IMR-90 (cell line): ENCODE measurements at regions not wholly inside any gene's neighbourhood (a gene's known extent, or its start where the extent isn't known, plus 50 kb on each side); places are given as distances from the start of the nearest gene placed in this dataset.

Experiments used
- ATAC-seq: fragments of 200-7000 bp; cut with Tn5 transposase; 2 replicates; pipeline ENCODE4 v1.9.1; 2020; ENCODE audit warnings: low read depth, mild to moderate bottlenecking, moderate library complexity
- BruUV-seq: library from RNA; stranded (reverse); fragments of 400-500 nt; replicated peaks from 2 replicates; lab custom pipeline; 2021; lab: Mats Ljungman, UMichigan
- CTCF ChIA-PET: fragments of 300-600 bp; formaldehyde crosslinking; extraction: SDS; loops from one replicate; lab custom pipeline; 2021; ENCODE audit warnings: antibody characterized with exemption; lab: Yijun Ruan, JAX
- POLR2A ChIA-PET: fragments of 300-600 bp; sonication (Branson Sonifier 250); formaldehyde crosslinking; loops from one replicate; lab custom pipeline; 2022; ENCODE audit warnings: antibody characterized with exemption; ENCODE audit not compliant: unreplicated experiment; lab: Charles Lee
- DNase-seq: peaks from one replicate; pipeline ENCODE4 v3.0.0; 2013
- H2AFZ ChIP-seq: replicated peaks from 2 replicates; pipeline ENCODE3; 2013; ENCODE audit warnings: low read length, mild to moderate bottlenecking; ENCODE audit not compliant: poor library complexity
- H2AK5ac ChIP-seq: 2 replicates; pipeline ENCODE4 v1.6.1; 2013; ENCODE audit warnings: low read depth, low read length, inconsistent platforms
- H2AK9ac ChIP-seq: replicated peaks from 2 replicates; pipeline ENCODE3; 2013; ENCODE audit warnings: mild to moderate bottlenecking, low read depth, low read length, moderate library complexity; ENCODE audit not compliant: poor library complexity
- H2BK120ac ChIP-seq: 2 replicates; pipeline ENCODE4 v1.6.1; 2013; ENCODE audit warnings: low read depth, low read length, inconsistent platforms
- H2BK15ac ChIP-seq: 3 replicates; pipeline ENCODE4 v1.6.1; 2013; ENCODE audit warnings: low read depth, low read length, inconsistent platforms
- H2BK20ac ChIP-seq: 2 replicates; pipeline ENCODE4 v1.6.1; 2013; ENCODE audit warnings: low read depth, mild to moderate bottlenecking, inconsistent platforms, low read length, moderate library complexity
- H2BK5ac ChIP-seq: 2 replicates; pipeline ENCODE4 v1.6.1; 2013; ENCODE audit warnings: mild to moderate bottlenecking, low read depth, low read length, inconsistent platforms; ENCODE audit not compliant: poor library complexity, severe bottlenecking
- H3K14ac ChIP-seq: replicated peaks from 2 replicates; pipeline ENCODE4 v1.6.1; 2013; ENCODE audit warnings: low read depth, low read length, inconsistent platforms
- H3K18ac ChIP-seq: 2 replicates; pipeline ENCODE4 v1.6.1; 2013; ENCODE audit warnings: low read depth, low read length, control low read depth
- H3K23ac ChIP-seq: 2 replicates; pipeline ENCODE4 v1.6.1; 2013; ENCODE audit warnings: low read depth, low read length, inconsistent platforms
- H3K27ac ChIP-seq: 2 replicates; pipeline ENCODE4 v1.5.1; 2013; ENCODE audit warnings: mild to moderate bottlenecking, control low read depth, low read length; ENCODE audit not compliant: insufficient read depth
- H3K27me3 ChIP-seq: 2 replicates; pipeline ENCODE4 v1.6.1; 2013; ENCODE audit warnings: low read length; ENCODE audit not compliant: control insufficient read depth, insufficient read depth
- H3K36me3 ChIP-seq: 2 replicates; pipeline ENCODE4 v1.6.1; 2013; ENCODE audit warnings: low read length, mixed read lengths; ENCODE audit not compliant: control insufficient read depth, insufficient read depth
- H3K4ac ChIP-seq: 2 replicates; pipeline ENCODE4 v1.6.1; 2013; ENCODE audit warnings: low read depth, low read length, inconsistent platforms
- H3K4me1 ChIP-seq: 2 replicates; pipeline ENCODE4 v1.6.1; 2013; ENCODE audit warnings: low read length, mixed read lengths; ENCODE audit not compliant: control insufficient read depth, insufficient read depth
- H3K4me2 ChIP-seq: 2 replicates; pipeline ENCODE4 v1.6.1; 2013; ENCODE audit warnings: low read depth, mild to moderate bottlenecking, control low read depth, low read length, moderate library complexity
- H3K4me3 ChIP-seq: 2 replicates; pipeline ENCODE4 v1.5.1; 2013; ENCODE audit warnings: low read depth, mild to moderate bottlenecking, control low read depth, low read length, moderate library complexity; ENCODE audit not compliant: insufficient read depth
- H3K56ac ChIP-seq: 2 replicates; pipeline ENCODE4 v1.6.1; 2013; ENCODE audit warnings: low read length, inconsistent platforms; ENCODE audit not compliant: insufficient read depth; ENCODE audit errors: extremely low read depth
- H3K79me1 ChIP-seq, 2 experiments: 2 replicates each; pipeline ENCODE4 v1.6.1; 2013; ENCODE audit warnings: low read length in 2 of 2, inconsistent platforms in 1 of 2, low read depth in 1 of 2
- H3K9ac ChIP-seq: 2 replicates; pipeline ENCODE4 v1.6.1; 2013; ENCODE audit warnings: low read depth, low read length, control low read depth
- H3K9me1 ChIP-seq: 2 replicates; pipeline ENCODE4 v1.6.1; 2013; ENCODE audit warnings: low read length, inconsistent platforms; ENCODE audit not compliant: insufficient read depth
- H3K9me3 ChIP-seq: 2 replicates; pipeline ENCODE4 v1.6.1; 2013; ENCODE audit warnings: low read length; ENCODE audit not compliant: control insufficient read depth, insufficient read depth
- H4K20me1 ChIP-seq: 2 replicates; pipeline ENCODE4 v1.6.1; 2013; ENCODE audit warnings: low read length, inconsistent platforms; ENCODE audit not compliant: insufficient read depth
- H4K5ac ChIP-seq: 2 replicates; pipeline ENCODE4 v1.6.1; 2013; ENCODE audit warnings: mild to moderate bottlenecking, low read depth, low read length, control low read depth
- H4K8ac ChIP-seq, 2 experiments: 2 replicates each; pipeline ENCODE4 v1.6.1; 2013; ENCODE audit warnings: low read depth in 2 of 2, low read length in 2 of 2, control low read depth in 1 of 2, inconsistent platforms in 1 of 2
- H4K91ac ChIP-seq: 2 replicates; pipeline ENCODE4 v1.6.1; 2013; ENCODE audit warnings: low read depth, low read length, inconsistent platforms; ENCODE audit not compliant: insufficient read depth
- CEBPB ChIP-seq: IDR thresholded peaks from 2 replicates; pipeline ENCODE4 v1.6.1; 2012; ENCODE audit warnings: low read depth, low read length, improper control_type of control experiment
- CTCF ChIP-seq: conservative IDR thresholded peaks from 2 replicates; pipeline ENCODE4 v1.5.1; 2012; ENCODE audit warnings: mild to moderate bottlenecking, low read depth, low read length, improper control_type of control experiment
- USF2 ChIP-seq: fragments of 150-350 bp; IDR thresholded peaks from 2 replicates; pipeline ENCODE4 v1.6.1; 2017; ENCODE audit warnings: mild to moderate bottlenecking, antibody characterized with exemption, low read length, low read depth
- WGBS, 2 experiments: methylation state at CpG; one replicate each; pipeline versions ENCODE4 v1.1.5 to v1.1.7; 2013; ENCODE audit warnings: missing lambda C conversion rate in 2 of 2; ENCODE audit not compliant: insufficient read length in 1 of 2; ENCODE audit errors: extremely low coverage in 2 of 2; 5-methylcytosine and 5-hydroxymethylcytosine counted together
- dilution Hi-C: fragments of 300-500 bp; cut with HindIII; formaldehyde crosslinking; loops from one replicate; pipeline ENCODE4 v1.14.3; 2018; ENCODE audit warnings: low sequenced_read_pairs; ENCODE audit not compliant: unreplicated experiment
- in situ Hi-C: fragments of 300-500 bp; cut with MboI; formaldehyde crosslinking; loops from 3 replicates; pipeline ENCODE4 v1.14.3; 2019; ENCODE audit warnings: low sequenced_read_pairs, inconsistent platforms, mixed read lengths
- intact Hi-C: fragments of 100-400 bp; cut with micrococcal nuclease; formaldehyde crosslinking; loops from 2 replicates; pipeline ENCODE4 v1.10.0; 2022

GRCh38 chr17:63345611-63346010 is 100.5 kb downstream of the CYB561 start:
- no peak overlapping the region for H2AFZ ChIP-seq
- H3K14ac ChIP-seq: no peak overlapping the region
- H3K4me1 ChIP-seq: peaks cover 13% of the 10 kb centered on the region
- no peak overlapping the region for H3K4me2 ChIP-seq
- intact Hi-C loops (no loop called here), in situ Hi-C loops (no loop called here), dilution Hi-C loops (no loop called here)
- H3K4me3 ChIP-seq: no peak overlapping the region
- POLR2A ChIA-PET: no interaction called here
- H2BK120ac ChIP-seq: no peak overlapping the region
- H3K27me3 ChIP-seq: no peaks in the 10 kb centered on the region
- CTCF ChIA-PET: interaction anchor here (0.6 to 2.2 kb wide), 2 partner anchors 263 to 399 kb away, joined by 3 to 5 read pairs; no protein-coding TSS in a partner anchor
- H2BK5ac ChIP-seq: no peak overlapping the region
- TF ChIP-seq CTCF (no peak), CEBPB (peak; percentile 73), USF2 (no peak)
- peaks cover 10% of the 10 kb centered on the region for H3K9me1 ChIP-seq
- peaks cover 4% of the 10 kb centered on the region; the same call in 1 of the 2 replicates for H4K20me1 ChIP-seq
- H3K18ac ChIP-seq: no peak overlapping the region
- H4K8ac ChIP-seq: no peak overlapping the region
- no peak overlapping the region for H4K5ac ChIP-seq
- H2AK9ac ChIP-seq: no peak overlapping the region
- no peak overlapping the region for H3K27ac ChIP-seq
- H4K91ac ChIP-seq: no peak overlapping the region
- peaks cover 10 to 29% of the 10 kb centered on the region in 2 experiments; a peak in 3 of 4 replicates for H3K79me1 ChIP-seq
- no peak overlapping the region for H2BK15ac ChIP-seq
- no peak overlapping the region for H2BK20ac ChIP-seq
- no peak overlapping the region for H2AK5ac ChIP-seq
- no peak overlapping the region for H3K56ac ChIP-seq
- BruUV-seq: no TSS peak
- H3K23ac ChIP-seq: no peak overlapping the region
- peak; percentile 80 for DNase-seq
- H3K9me3 ChIP-seq: no peaks in the 10 kb centered on the region
- peak; percentile 18 for ATAC-seq
- H3K36me3 ChIP-seq: peaks cover 13% of the 10 kb centered on the region
- no peak overlapping the region for H3K4ac ChIP-seq
- H3K9ac ChIP-seq: no peak overlapping the region
- no CpG with 5 or more reads among the region's 1 CpG for WGBS, 2 experiments
